Adrenal gland (tissue), 9 donors: ENCODE measurements at regions not wholly inside any gene's neighbourhood (a gene's known extent, or its start where the extent isn't known, plus 50 kb on each side); places are given as distances from the start of the nearest gene placed in this dataset.

Experiments used
- DNase-seq, 7 donors: peaks; one replicate each; pipeline ENCODE4 v3.0.0-alpha.2; 2019 to 2020
- H3K27ac ChIP-seq, 5 donors: fragments of 200-600 bp; sonication (generic) in 4 of 5; 1 replicate in 3 of 5; 2 replicates in 2 of 5; pipeline versions ENCODE4 v1.5.1 to v1.8.0; 2016 to 2020; ENCODE audit warnings: mild to moderate bottlenecking in 1 of 5
- H3K27me3 ChIP-seq: fragments of 200-600 bp; 2 replicates; pipeline ENCODE4 v1.8.0; 2021
- H3K36me3 ChIP-seq, 2 donors: fragments of 200-600 bp; replicated peaks in 1 of 2; 1 replicate in 1 of 2; 2 replicates in 1 of 2; pipeline versions ENCODE4 v1.5.1 to v1.8.0; 2018 to 2022
- H3K4me1 ChIP-seq, 2 donors: fragments of 200-600 bp; replicated peaks in 1 of 2; 1 replicate in 1 of 2; 2 replicates in 1 of 2; pipeline versions ENCODE4 v1.5.1 to v1.8.0; 2018 to 2021
- H3K4me3 ChIP-seq, 4 donors: fragments of 200-600 bp; sonication (generic) in 3 of 4; one replicate each; pipeline ENCODE4 v1.5.1; 2016 to 2018
- H3K9me3 ChIP-seq, 3 donors: fragments of 200-600 bp; sonication (generic) in 1 of 3; replicated peaks in 1 of 3; 1 replicate in 2 of 3; 2 replicates in 1 of 3; pipeline versions ENCODE4 v1.5.1 to v1.8.0; 2016 to 2021
- POLR2A ChIP-seq, 2 donors: fragments of 450-650 bp; IDR thresholded peaks; one replicate each; pipeline ENCODE4 v1.6.1; 2017; ENCODE audit warnings: antibody characterized with exemption in 2 of 2, mild to moderate bottlenecking in 2 of 2, moderate library complexity in 1 of 2
- WGBS, 4 donors: extraction: QIAGEN DNeasy Blood & Tissue Kit in 2 of 4; methylation state at CpG; one replicate each; pipeline versions ENCODE4 v1.1.5 to v1.1.7; 2013 to 2017; 5-methylcytosine and 5-hydroxymethylcytosine counted together
- intact Hi-C, 2 donors: fragments of 100-400 bp; cut with DNase I; formaldehyde crosslinking; loops; one replicate each; pipeline versions ENCODE4 v1.14.1 to v1.15.0; 2022 to 2023
- TF ChIP-seq, protein P1 (sequence below), 6 experiments: fragments of 450-650 bp in 4 of 6; fragments of 200-600 bp in 2 of 6; sonication (generic) in 1 of 6; IDR thresholded peaks; 1 replicate in 5 of 6; 2 replicates in 1 of 6; pipeline versions ENCODE4 v1.5.1 to v1.8.0; 2016 to 2021; ENCODE audit warnings: antibody characterized with exemption in 6 of 6, mild to moderate bottlenecking in 2 of 6, moderate library complexity in 1 of 6
- donor health status: healthy with polysubstance abuse.
- donor health status: Bipolar disorder and iron deficiency.
- donor health status: DM: yes; HTN: yes; CAD: no.
- donor health status: DM: no; HTN: no; CAD: no.
- donor health status: DM: no; HTN: no; CAD: no.

DNA sequence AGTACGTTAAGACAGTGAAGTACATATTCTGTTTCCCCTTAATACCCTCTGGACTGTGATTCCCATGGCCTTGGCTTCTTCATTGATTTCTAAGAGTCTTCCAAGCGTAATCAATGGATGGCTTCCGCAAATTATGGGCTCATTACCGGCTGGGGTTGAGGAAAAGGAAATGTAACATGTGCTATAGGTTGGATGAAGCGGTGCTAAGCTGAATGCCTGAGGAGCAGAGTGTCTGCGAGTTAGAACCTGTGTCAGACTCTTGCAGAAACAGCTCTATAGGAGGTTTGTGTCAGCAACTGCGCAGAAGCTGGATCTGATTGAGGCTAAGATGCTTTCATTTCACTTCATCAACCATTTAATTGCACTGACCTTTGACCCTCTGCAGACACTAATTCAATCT, 114.3 kb upstream of the CDH18 start:
- Histone ChIP-seq H3K4me1 (no peaks in the 10 kb centered on the region), H3K4me3 (no peak overlapping the region), H3K36me3 (no peaks in the 10 kb centered on the region), H3K27ac (no peak overlapping the region), H3K9me3 (no peaks in the 10 kb centered on the region), H3K27me3 (no peaks in the 10 kb centered on the region)
- DNase-seq = no peak
- TF ChIP-seq POLR2A (IDR thresholded peaks at IDR 0.05) = no peak
- TF ChIP-seq, protein P1, sequence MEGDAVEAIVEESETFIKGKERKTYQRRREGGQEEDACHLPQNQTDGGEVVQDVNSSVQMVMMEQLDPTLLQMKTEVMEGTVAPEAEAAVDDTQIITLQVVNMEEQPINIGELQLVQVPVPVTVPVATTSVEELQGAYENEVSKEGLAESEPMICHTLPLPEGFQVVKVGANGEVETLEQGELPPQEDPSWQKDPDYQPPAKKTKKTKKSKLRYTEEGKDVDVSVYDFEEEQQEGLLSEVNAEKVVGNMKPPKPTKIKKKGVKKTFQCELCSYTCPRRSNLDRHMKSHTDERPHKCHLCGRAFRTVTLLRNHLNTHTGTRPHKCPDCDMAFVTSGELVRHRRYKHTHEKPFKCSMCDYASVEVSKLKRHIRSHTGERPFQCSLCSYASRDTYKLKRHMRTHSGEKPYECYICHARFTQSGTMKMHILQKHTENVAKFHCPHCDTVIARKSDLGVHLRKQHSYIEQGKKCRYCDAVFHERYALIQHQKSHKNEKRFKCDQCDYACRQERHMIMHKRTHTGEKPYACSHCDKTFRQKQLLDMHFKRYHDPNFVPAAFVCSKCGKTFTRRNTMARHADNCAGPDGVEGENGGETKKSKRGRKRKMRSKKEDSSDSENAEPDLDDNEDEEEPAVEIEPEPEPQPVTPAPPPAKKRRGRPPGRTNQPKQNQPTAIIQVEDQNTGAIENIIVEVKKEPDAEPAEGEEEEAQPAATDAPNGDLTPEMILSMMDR (IDR thresholded peaks at IDR 0.05) = no peak
- intact Hi-C loops = no loop called here
- 78 to 87% (median 85%) methylated on average over 7 of the region's 7 CpGs for WGBS, 4 donors

DNA sequence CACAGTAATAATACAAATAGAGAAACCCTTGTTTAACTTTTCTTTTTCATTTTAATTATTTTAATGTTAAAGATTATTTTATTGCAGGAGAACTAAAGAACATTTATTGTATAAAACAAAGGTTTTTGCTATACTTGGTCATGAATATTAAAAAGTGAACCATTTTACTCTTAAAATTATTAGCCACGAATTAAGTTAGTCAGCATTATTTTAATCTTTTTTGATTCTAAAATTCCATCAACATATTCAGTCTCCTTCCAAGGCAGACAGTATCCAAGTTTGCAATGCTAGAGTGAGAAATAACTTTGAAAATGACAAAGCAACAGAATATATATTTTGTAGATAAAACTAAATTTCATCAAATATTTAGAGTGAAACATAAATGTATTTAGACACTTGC, 110.7 kb upstream of the CDH18 start:
- Histone ChIP-seq H3K4me1 (no peaks in the 10 kb centered on the region), H3K27me3 (no peaks in the 10 kb centered on the region), H3K27ac (no peak overlapping the region), H3K4me3 (no peak overlapping the region), H3K36me3 (no peaks in the 10 kb centered on the region), H3K9me3 (no peaks in the 10 kb centered on the region)
- no peak for DNase-seq
- intact Hi-C loops = no loop called here
- TF ChIP-seq POLR2A (IDR thresholded peaks at IDR 0.05) = no peak
- TF ChIP-seq, protein P1 (IDR thresholded peaks at IDR 0.05) = no peak
- WGBS, 4 donors = 64 to 75% (median 70%) methylated on average over 1 of the region's 1 CpG

DNA sequence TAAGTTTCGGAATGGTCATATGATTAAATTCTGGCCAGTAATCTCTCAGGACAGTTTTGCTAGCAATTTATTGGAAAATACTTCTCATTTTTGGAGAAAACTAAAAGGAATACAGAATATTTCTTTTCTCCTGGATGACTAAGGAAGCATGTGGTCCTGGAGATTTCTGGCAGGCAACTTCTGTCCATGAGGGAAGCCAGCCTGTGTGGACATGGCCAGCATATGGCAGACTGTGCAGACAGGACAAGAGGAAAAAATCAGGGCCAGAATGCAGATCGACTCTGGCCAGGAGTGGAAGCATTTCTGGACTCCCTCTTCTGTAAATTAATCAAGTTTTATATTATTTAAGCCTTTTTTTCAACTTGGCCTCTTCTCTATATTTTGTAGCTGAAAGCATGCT, 100.4 kb upstream of the CDH18 start:
- 78 to 89% (median 84%) methylated on average over 2 of the region's 2 CpGs for WGBS, 4 donors
- DNase-seq = no peak
- TF ChIP-seq POLR2A (IDR thresholded peaks at IDR 0.05) = no peak
- TF ChIP-seq, protein P1 (IDR thresholded peaks at IDR 0.05) = no peak
- Histone ChIP-seq H3K4me1 (no peaks in the 10 kb centered on the region), H3K36me3 (no peaks in the 10 kb centered on the region), H3K9me3 (no peaks in the 10 kb centered on the region), H3K27me3 (no peaks in the 10 kb centered on the region), H3K27ac (no peak overlapping the region), H3K4me3 (no peak overlapping the region)
- intact Hi-C loops = no loop called here

DNA sequence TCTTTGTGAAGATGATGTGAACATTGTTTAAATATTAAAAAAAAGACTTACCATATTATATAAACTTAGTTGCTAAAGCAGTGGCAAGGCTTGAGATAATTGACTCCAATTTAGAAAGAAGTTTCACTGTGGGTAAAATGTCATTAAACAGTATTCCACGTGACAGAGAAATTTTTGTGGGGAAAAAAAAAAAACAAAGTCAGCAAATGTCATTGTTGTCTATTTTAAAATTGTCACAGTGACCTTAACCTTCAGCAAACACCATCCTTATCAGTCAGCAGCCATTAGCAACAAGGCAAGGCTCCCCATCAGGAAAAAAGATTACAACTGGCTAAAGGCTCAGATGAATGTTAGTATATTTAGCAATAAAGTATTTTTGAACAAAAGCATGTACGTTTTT, 99.3 kb upstream of the CDH18 start:
- Histone ChIP-seq H3K4me1 (no peaks in the 10 kb centered on the region), H3K4me3 (no peak overlapping the region), H3K27ac (no peak overlapping the region), H3K9me3 (no peaks in the 10 kb centered on the region), H3K27me3 (no peaks in the 10 kb centered on the region), H3K36me3 (no peaks in the 10 kb centered on the region)
- no peak for DNase-seq
- intact Hi-C loops = no loop called here
- 16 to 32% (median 24%) methylated on average over 2 of the region's 2 CpGs for WGBS, 4 donors
- TF ChIP-seq, protein P1 (IDR thresholded peaks at IDR 0.05) = no peak
- TF ChIP-seq POLR2A (IDR thresholded peaks at IDR 0.05) = no peak
